ENCODE measurements at regions not wholly inside any gene's neighbourhood (a gene's known extent, or its start where the extent isn't known, plus 50 kb on each side); places are given as distances from the start of the nearest gene placed in this dataset.
"Not testable (repeated sequence)": the region's sequence is repeated elsewhere in the genome, so short reads cannot be mapped to it uniquely, and the experiment has no call there.

- no peak overlapping the region for H3K4me3 ChIP-seq (ENCODE audit: low read length)
- H3K27me3 ChIP-seq (ENCODE audit: control insufficient read depth, insufficient read depth, low read length), result no peaks in the 10 kb centered on the region
- H3K36me3 ChIP-seq (ENCODE audit: control insufficient read depth, insufficient read depth, low read length), result no peaks in the 10 kb centered on the region
- H3K9me3 ChIP-seq (ENCODE audit: control insufficient read depth, low read length), result no peaks in the 10 kb centered on the region
- H3K9ac ChIP-seq (ENCODE audit: low read length), result no peak overlapping the region
- H3K4me1 ChIP-seq (ENCODE audit: control insufficient read depth, insufficient read depth, low read length), result no peaks in the 10 kb centered on the region
Observed at GRCh38 chr3:105274536-105274935, 92.2 kb upstream of the ALCAM start.

- H3K27me3 ChIP-seq (ENCODE audit: control insufficient read depth, insufficient read depth, low read length), result no peaks in the 10 kb centered on the region
- no peaks in the 10 kb centered on the region for H3K4me1 ChIP-seq (ENCODE audit: control insufficient read depth, insufficient read depth, low read length)
- H3K9me3 ChIP-seq (ENCODE audit: control insufficient read depth, low read length), result no peaks in the 10 kb centered on the region
- H3K36me3 ChIP-seq (ENCODE audit: control insufficient read depth, insufficient read depth, low read length), result no peaks in the 10 kb centered on the region
- no peak overlapping the region for H3K4me3 ChIP-seq (ENCODE audit: low read length)
- H3K9ac ChIP-seq (ENCODE audit: low read length), result no peak overlapping the region
Observed at GRCh38 chr3:105274958-105275357, 91.8 kb upstream of the ALCAM start.

GRCh38 chr3:105277656-105278055 is 89.1 kb upstream of the ALCAM start:
- no peaks in the 10 kb centered on the region for H3K4me1 ChIP-seq (ENCODE audit: control insufficient read depth, insufficient read depth, low read length)
- no peak overlapping the region for H3K4me3 ChIP-seq (ENCODE audit: low read length)
- no peaks in the 10 kb centered on the region for H3K9me3 ChIP-seq (ENCODE audit: control insufficient read depth, low read length)
- H3K27me3 ChIP-seq (ENCODE audit: control insufficient read depth, insufficient read depth, low read length), result no peaks in the 10 kb centered on the region
- H3K9ac ChIP-seq (ENCODE audit: low read length), result no peak overlapping the region
- no peaks in the 10 kb centered on the region for H3K36me3 ChIP-seq (ENCODE audit: control insufficient read depth, insufficient read depth, low read length)

- Histone ChIP-seq H3K9ac (ENCODE audit: low read length) (no peak overlapping the region), H3K36me3 (ENCODE audit: control insufficient read depth, insufficient read depth, low read length) (no peaks in the 10 kb centered on the region), H3K27me3 (ENCODE audit: control insufficient read depth, insufficient read depth, low read length) (no peaks in the 10 kb centered on the region), H3K4me1 (ENCODE audit: control insufficient read depth, insufficient read depth, low read length) (no peaks in the 10 kb centered on the region), H3K4me3 (ENCODE audit: low read length) (no peak overlapping the region), H3K9me3 (ENCODE audit: control insufficient read depth, low read length) (no peaks in the 10 kb centered on the region)
Observed at GRCh38 chr3:105278688-105279087, 88.0 kb upstream of the ALCAM start.

GRCh38 chr3:105281989-105282388 is 84.7 kb upstream of the ALCAM start:
- H3K9ac ChIP-seq (ENCODE audit: low read length), result no peak overlapping the region
- no peaks in the 10 kb centered on the region for H3K36me3 ChIP-seq (ENCODE audit: control insufficient read depth, insufficient read depth, low read length)
- no peaks in the 10 kb centered on the region for H3K27me3 ChIP-seq (ENCODE audit: control insufficient read depth, insufficient read depth, low read length)
- no peak overlapping the region for H3K4me3 ChIP-seq (ENCODE audit: low read length)
- H3K9me3 ChIP-seq (ENCODE audit: control insufficient read depth, low read length), result no peaks in the 10 kb centered on the region
- H3K4me1 ChIP-seq (ENCODE audit: control insufficient read depth, insufficient read depth, low read length), result no peaks in the 10 kb centered on the region

- H3K36me3 ChIP-seq (ENCODE audit: control insufficient read depth, insufficient read depth, low read length), result no peaks in the 10 kb centered on the region
- no peak overlapping the region for H3K9ac ChIP-seq (ENCODE audit: low read length)
- H3K27me3 ChIP-seq (ENCODE audit: control insufficient read depth, insufficient read depth, low read length), result no peaks in the 10 kb centered on the region
- no peaks in the 10 kb centered on the region for H3K4me1 ChIP-seq (ENCODE audit: control insufficient read depth, insufficient read depth, low read length)
- H3K4me3 ChIP-seq (ENCODE audit: low read length), result no peak overlapping the region
- no peaks in the 10 kb centered on the region for H3K9me3 ChIP-seq (ENCODE audit: control insufficient read depth, low read length)
Observed at GRCh38 chr3:105284876-105285275, 81.8 kb upstream of the ALCAM start.

GRCh38 chr3:105285653-105286241 is 81.0 kb upstream of the ALCAM start:
- Histone ChIP-seq H3K9me3 (ENCODE audit: control insufficient read depth, low read length) (no peaks in the 10 kb centered on the region), H3K4me1 (ENCODE audit: control insufficient read depth, insufficient read depth, low read length) (no peaks in the 10 kb centered on the region), H3K4me3 (ENCODE audit: low read length) (no peak overlapping the region), H3K9ac (ENCODE audit: low read length) (no peak overlapping the region), H3K27me3 (ENCODE audit: control insufficient read depth, insufficient read depth, low read length) (no peaks in the 10 kb centered on the region), H3K36me3 (ENCODE audit: control insufficient read depth, insufficient read depth, low read length) (no peaks in the 10 kb centered on the region)

- Histone ChIP-seq H3K9me3 (ENCODE audit: control insufficient read depth, low read length) (no peaks in the 10 kb centered on the region), H3K4me3 (ENCODE audit: low read length) (no peak overlapping the region), H3K9ac (ENCODE audit: low read length) (no peak overlapping the region), H3K36me3 (ENCODE audit: control insufficient read depth, insufficient read depth, low read length) (no peaks in the 10 kb centered on the region), H3K27me3 (ENCODE audit: control insufficient read depth, insufficient read depth, low read length) (no peaks in the 10 kb centered on the region), H3K4me1 (ENCODE audit: control insufficient read depth, insufficient read depth, low read length) (no peaks in the 10 kb centered on the region)
Observed at GRCh38 chr3:105293441-105293840, 73.3 kb upstream of the ALCAM start.

GRCh38 chr3:105296182-105296822 is 70.4 kb upstream of the ALCAM start:
- H3K4me3 ChIP-seq (ENCODE audit: low read length); H3K4me1 ChIP-seq (ENCODE audit: control insufficient read depth, insufficient read depth, low read length); H3K9me3 ChIP-seq (ENCODE audit: control insufficient read depth, low read length); H3K36me3 ChIP-seq (ENCODE audit: control insufficient read depth, insufficient read depth, low read length); H3K27me3 ChIP-seq (ENCODE audit: control insufficient read depth, insufficient read depth, low read length); H3K9ac ChIP-seq (ENCODE audit: low read length): not testable (repeated sequence)

- H3K9ac ChIP-seq (ENCODE audit: low read length), result no peak overlapping the region
- H3K27me3 ChIP-seq (ENCODE audit: control insufficient read depth, insufficient read depth, low read length), result no peaks in the 10 kb centered on the region
- no peaks in the 10 kb centered on the region for H3K9me3 ChIP-seq (ENCODE audit: control insufficient read depth, low read length)
- no peak overlapping the region for H3K4me3 ChIP-seq (ENCODE audit: low read length)
- H3K4me1 ChIP-seq (ENCODE audit: control insufficient read depth, insufficient read depth, low read length), result no peaks in the 10 kb centered on the region
- no peaks in the 10 kb centered on the region for H3K36me3 ChIP-seq (ENCODE audit: control insufficient read depth, insufficient read depth, low read length)
Observed at GRCh38 chr3:105304487-105304886, 62.2 kb upstream of the ALCAM start.

GRCh38 chr3:105315144-105315543 is 51.6 kb upstream of the ALCAM start:
- no peak overlapping the region for H3K4me3 ChIP-seq (ENCODE audit: low read length)
- H3K36me3 ChIP-seq (ENCODE audit: control insufficient read depth, insufficient read depth, low read length), result no peaks in the 10 kb centered on the region
- no peaks in the 10 kb centered on the region for H3K9me3 ChIP-seq (ENCODE audit: control insufficient read depth, low read length)
- H3K4me1 ChIP-seq (ENCODE audit: control insufficient read depth, insufficient read depth, low read length), result no peaks in the 10 kb centered on the region
- no peaks in the 10 kb centered on the region for H3K27me3 ChIP-seq (ENCODE audit: control insufficient read depth, insufficient read depth, low read length)
- no peak overlapping the region for H3K9ac ChIP-seq (ENCODE audit: low read length)

GRCh38 chr3:105315815-105316214 is 50.9 kb upstream of the ALCAM start:
- Histone ChIP-seq H3K27me3 (ENCODE audit: control insufficient read depth, insufficient read depth, low read length) (no peaks in the 10 kb centered on the region), H3K36me3 (ENCODE audit: control insufficient read depth, insufficient read depth, low read length) (no peaks in the 10 kb centered on the region), H3K4me3 (ENCODE audit: low read length) (no peak overlapping the region), H3K9ac (ENCODE audit: low read length) (no peak overlapping the region), H3K4me1 (ENCODE audit: control insufficient read depth, insufficient read depth, low read length) (no peaks in the 10 kb centered on the region), H3K9me3 (ENCODE audit: control insufficient read depth, low read length) (no peaks in the 10 kb centered on the region)

- no peaks in the 10 kb centered on the region for H3K36me3 ChIP-seq (ENCODE audit: control insufficient read depth, insufficient read depth, low read length)
- no peaks in the 10 kb centered on the region for H3K9me3 ChIP-seq (ENCODE audit: control insufficient read depth, low read length)
- H3K4me3 ChIP-seq (ENCODE audit: low read length), result no peak overlapping the region
Observed at GRCh38 chr3:105316331-105316730, 50.4 kb upstream of the ALCAM start.

More at GRCh38 chr3:105316331-105316730, 50.4 kb upstream of the ALCAM start:
- H3K27me3 ChIP-seq (ENCODE audit: control insufficient read depth, insufficient read depth, low read length), result no peaks in the 10 kb centered on the region
- H3K9ac ChIP-seq (ENCODE audit: low read length), result no peak overlapping the region
- no peaks in the 10 kb centered on the region for H3K4me1 ChIP-seq (ENCODE audit: control insufficient read depth, insufficient read depth, low read length)
